ENCODE measurements at regions not wholly inside any gene's neighbourhood (a gene's known extent, or its start where the extent isn't known, plus 50 kb on each side); places are given as distances from the start of the nearest gene placed in this dataset.

DNA sequence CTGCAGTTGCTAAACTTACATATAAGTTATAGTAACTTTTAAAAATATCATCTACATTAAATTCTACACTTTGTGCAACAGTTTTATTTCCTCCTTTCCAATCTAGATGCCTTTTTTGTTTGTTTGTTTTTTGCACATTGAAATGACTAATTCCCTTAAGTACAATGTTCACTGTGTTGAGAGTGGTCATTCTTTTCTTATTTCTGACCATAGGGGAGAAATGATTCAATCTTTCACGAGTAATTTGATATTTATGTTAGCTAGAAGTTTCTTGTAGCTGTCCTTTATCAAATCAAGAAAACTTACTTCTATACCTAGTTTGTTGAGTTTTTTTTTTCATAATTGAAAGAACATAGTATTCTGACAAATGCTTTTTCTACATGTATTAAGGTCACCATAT lies 85.0 kb upstream of the CBLB start:
- FAIRE-seq (no peak), DNase-seq (ENCODE audit: insufficient read length, low spot score) (no peak)
- no peak for TF ChIP-seq POLR2A (IDR thresholded peaks at IDR 0.05; ENCODE audit: low read depth, low read length)
- no peak for TF ChIP-seq SPI1 (IDR thresholded peaks at IDR 0.05; ENCODE audit: low read depth, low read length)
- no peak for TF ChIP-seq POU2F2 (IDR thresholded peaks at IDR 0.05; ENCODE audit: low read depth, low read length)
- TF ChIP-seq TAF1 (IDR thresholded peaks at IDR 0.05; ENCODE audit: low read depth, low read length) = no peak
- no peak for TF ChIP-seq POLR2AphosphoS5 (IDR thresholded peaks at IDR 0.05; ENCODE audit: low read depth, low read length)
- no peak for TF ChIP-seq PAX5 (IDR thresholded peaks at IDR 0.05; ENCODE audit: insufficient read depth, low read length, severe bottlenecking)

DNA sequence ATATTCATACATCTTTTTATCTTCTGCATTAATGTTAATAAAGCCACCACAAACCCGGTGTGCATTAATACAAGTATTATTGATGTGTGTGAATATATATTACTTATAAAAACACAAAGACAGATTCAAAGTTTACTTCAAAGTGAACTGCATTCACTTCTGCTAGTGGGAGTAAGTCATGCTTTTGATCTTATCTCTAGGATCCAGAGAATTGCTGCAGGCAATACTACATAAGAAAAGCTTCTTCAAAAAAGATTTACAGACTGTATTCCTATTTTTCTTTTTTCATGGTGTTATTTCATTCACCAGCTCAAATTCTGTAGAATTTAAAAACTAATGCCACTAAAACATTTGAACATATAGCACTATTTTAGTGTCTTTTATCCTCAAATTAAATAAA lies 87.5 kb upstream of the CBLB start:
- TF ChIP-seq PAX5 (IDR thresholded peaks at IDR 0.05; ENCODE audit: insufficient read depth, low read length, severe bottlenecking) (no peak), POLR2A (IDR thresholded peaks at IDR 0.05; ENCODE audit: low read depth, low read length) (no peak), SPI1 (IDR thresholded peaks at IDR 0.05; ENCODE audit: low read depth, low read length) (no peak), POLR2AphosphoS5 (IDR thresholded peaks at IDR 0.05; ENCODE audit: low read depth, low read length) (no peak), TAF1 (IDR thresholded peaks at IDR 0.05; ENCODE audit: low read depth, low read length) (no peak), POU2F2 (IDR thresholded peaks at IDR 0.05; ENCODE audit: low read depth, low read length) (no peak)
- no peak for DNase-seq (ENCODE audit: insufficient read length, low spot score)
- no peak for FAIRE-seq

DNA sequence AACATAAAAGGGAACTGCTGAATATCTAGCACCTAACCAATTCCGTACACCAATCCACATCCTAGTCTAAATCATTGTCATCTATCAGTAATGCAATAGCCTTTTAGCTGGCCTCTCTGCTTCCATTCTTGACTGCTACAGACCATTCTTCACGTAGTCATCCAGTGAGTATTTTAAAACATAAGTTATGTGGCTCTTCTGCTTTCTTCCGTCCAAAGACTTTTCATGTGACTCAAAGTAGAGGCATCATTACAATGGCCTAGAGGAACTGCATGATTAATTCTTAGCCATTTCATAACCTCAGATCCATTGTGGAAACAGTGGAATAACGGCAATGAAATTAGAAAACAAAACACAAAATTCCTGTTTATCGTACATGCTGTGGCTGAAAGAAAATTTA lies 88.9 kb upstream of the CBLB start:
- TF ChIP-seq POLR2A (IDR thresholded peaks at IDR 0.05; ENCODE audit: low read depth, low read length) = no peak
- no peak for TF ChIP-seq POLR2AphosphoS5 (IDR thresholded peaks at IDR 0.05; ENCODE audit: low read depth, low read length)
- no peak for TF ChIP-seq SPI1 (IDR thresholded peaks at IDR 0.05; ENCODE audit: low read depth, low read length)
- no peak for TF ChIP-seq PAX5 (IDR thresholded peaks at IDR 0.05; ENCODE audit: insufficient read depth, low read length, severe bottlenecking)
- TF ChIP-seq TAF1 (IDR thresholded peaks at IDR 0.05; ENCODE audit: low read depth, low read length) = no peak
- TF ChIP-seq POU2F2 (IDR thresholded peaks at IDR 0.05; ENCODE audit: low read depth, low read length) = no peak
- FAIRE-seq (no peak), DNase-seq (ENCODE audit: insufficient read length, low spot score) (no peak)

DNA sequence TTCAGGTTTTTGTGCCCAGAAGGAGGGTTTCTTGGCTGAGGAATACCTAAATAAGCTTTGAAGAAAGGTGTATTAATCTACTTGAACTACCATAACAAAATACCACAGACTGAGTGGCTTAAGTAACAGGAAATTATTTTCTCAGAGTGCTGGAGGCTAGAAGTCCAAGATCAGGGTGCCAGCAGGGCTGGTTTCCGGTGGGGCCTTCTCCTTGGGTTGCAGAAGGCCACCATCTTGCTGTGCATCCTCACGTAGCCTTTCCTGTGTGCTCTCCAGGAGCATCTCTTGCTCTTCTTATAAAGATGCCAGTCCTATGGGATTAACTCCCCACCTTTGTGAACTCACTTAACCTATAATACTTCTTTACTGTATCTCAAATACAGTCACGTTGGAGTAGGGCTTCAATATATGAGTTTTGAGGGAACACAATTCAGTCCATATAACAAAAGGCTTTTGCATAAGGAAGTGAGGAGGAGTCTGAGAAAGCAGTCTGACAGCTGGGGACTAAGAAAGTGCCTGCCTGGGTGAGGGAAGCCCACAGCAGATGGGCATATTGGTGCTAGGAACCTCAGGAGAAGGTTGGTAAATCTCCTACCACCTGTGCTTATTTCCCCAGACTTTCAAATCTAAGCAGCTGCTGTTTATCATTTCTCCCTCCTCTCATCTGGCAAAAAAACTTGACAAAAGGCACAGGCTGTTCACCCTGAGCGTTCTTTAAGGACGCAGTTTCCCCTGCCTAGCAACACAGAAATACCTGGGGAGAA lies 89.6 kb upstream of the CBLB start:
- DNase-seq (ENCODE audit: insufficient read length, low spot score) (no peak), FAIRE-seq (no peak)
- TF ChIP-seq PAX5 (IDR thresholded peaks at IDR 0.05; ENCODE audit: insufficient read depth, low read length, severe bottlenecking) = no peak
- TF ChIP-seq POU2F2 (IDR thresholded peaks at IDR 0.05; ENCODE audit: low read depth, low read length) = no peak
- no peak for TF ChIP-seq TAF1 (IDR thresholded peaks at IDR 0.05; ENCODE audit: low read depth, low read length)

DNA sequence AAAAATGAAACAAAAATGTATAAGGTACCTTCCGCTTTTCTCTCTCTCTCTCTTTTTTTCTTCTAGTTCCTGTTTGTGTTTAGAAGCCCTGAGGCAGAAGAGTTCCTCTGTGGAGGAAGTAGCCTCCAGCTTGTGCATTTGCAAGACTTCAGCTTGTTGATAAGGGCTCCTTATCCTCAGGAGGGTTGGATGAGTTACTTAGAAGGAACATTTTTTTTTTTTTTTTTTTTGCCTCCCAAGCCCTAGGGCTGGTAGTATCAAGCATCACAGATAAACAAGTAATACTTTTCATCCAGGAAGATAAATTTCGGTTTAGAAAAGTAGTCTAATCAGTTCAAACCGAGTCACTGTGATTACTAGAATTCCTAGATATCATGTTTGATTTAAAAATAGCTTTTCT lies 91.0 kb upstream of the CBLB start:
- FAIRE-seq (no peak), DNase-seq (ENCODE audit: insufficient read length, low spot score) (no peak)
- TF ChIP-seq POU2F2 (IDR thresholded peaks at IDR 0.05; ENCODE audit: low read depth, low read length) (no peak), TAF1 (IDR thresholded peaks at IDR 0.05; ENCODE audit: low read depth, low read length) (no peak), POLR2A (IDR thresholded peaks at IDR 0.05; ENCODE audit: low read depth, low read length) (no peak), POLR2AphosphoS5 (IDR thresholded peaks at IDR 0.05; ENCODE audit: low read depth, low read length) (no peak), PAX5 (IDR thresholded peaks at IDR 0.05; ENCODE audit: insufficient read depth, low read length, severe bottlenecking) (no peak), SPI1 (IDR thresholded peaks at IDR 0.05; ENCODE audit: low read depth, low read length) (no peak)

DNA sequence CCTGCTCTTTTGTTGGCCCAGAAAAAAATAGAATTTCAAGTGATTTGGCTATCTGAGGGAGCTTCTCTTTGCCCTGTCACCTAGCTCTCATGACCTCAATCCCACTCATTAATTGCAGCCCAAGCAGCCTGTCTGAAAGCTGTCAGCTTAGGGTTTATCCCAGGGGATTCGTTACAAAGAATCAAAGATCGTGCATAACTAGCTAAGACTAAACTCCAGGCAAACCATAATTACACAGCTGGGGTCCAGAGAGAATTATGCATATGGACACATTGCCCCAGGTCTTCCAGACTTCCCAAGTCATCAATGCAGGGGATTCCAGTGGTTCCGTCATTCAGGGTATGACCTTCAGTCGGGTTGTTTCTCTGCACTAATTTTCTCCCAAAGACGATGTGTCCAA lies 91.6 kb upstream of the CBLB start:
- TF ChIP-seq PAX5 (IDR thresholded peaks at IDR 0.05; ENCODE audit: insufficient read depth, low read length, severe bottlenecking) = no peak
- TF ChIP-seq POLR2AphosphoS5 (IDR thresholded peaks at IDR 0.05; ENCODE audit: low read depth, low read length) = no peak
- no peak for TF ChIP-seq POLR2A (IDR thresholded peaks at IDR 0.05; ENCODE audit: low read depth, low read length)
- TF ChIP-seq SPI1 (IDR thresholded peaks at IDR 0.05; ENCODE audit: low read depth, low read length) = no peak
- no peak for DNase-seq (ENCODE audit: insufficient read length, low spot score)
- FAIRE-seq = no peak

DNA sequence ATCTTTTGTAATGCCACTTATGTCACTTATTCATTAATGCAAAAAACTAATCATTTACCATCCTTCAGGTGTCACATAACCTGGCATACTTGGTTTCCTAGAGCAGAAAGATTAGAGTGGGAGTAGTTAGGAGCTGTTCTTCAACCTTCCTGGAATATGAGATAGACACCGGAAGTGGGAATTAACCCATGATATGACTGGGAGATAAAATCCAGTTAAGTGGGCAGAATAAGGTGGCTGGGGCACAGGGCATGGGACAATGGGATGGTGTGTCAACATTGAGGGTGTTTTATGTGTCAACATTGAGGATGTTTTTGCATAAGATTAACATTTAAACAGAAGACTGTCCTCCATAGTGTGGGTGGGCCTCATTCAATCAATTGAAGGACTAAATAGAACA lies 94.3 kb upstream of the CBLB start:
- no peak for TF ChIP-seq POU2F2 (IDR thresholded peaks at IDR 0.05; ENCODE audit: low read depth, low read length)
- TF ChIP-seq TAF1 (IDR thresholded peaks at IDR 0.05; ENCODE audit: low read depth, low read length) = no peak
- TF ChIP-seq POLR2A (IDR thresholded peaks at IDR 0.05; ENCODE audit: low read depth, low read length) = no peak
- TF ChIP-seq SPI1 (IDR thresholded peaks at IDR 0.05; ENCODE audit: low read depth, low read length) = no peak
- no peak for FAIRE-seq
- DNase-seq (ENCODE audit: insufficient read length, low spot score) = no peak

DNA sequence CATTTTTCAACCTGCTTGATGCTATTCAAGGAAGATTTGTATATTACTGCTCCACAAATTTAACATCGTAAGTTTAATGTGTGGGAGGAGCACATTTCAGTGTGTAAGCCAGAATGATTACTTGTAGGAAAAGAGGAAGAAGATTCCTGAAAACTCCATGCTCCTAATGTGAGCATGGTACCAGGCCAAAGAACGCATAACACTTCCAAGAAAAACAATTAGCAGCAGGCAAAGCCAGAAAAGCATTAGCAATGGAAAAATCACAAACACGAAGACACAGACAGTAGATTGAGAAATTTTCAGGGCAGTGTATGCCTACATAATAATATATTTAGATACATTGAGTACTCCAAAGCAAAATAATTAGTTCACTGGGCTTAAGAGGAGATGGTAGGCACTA lies 96.6 kb upstream of the CBLB start:
- FAIRE-seq = no peak
- no peak for DNase-seq (ENCODE audit: insufficient read length, low spot score)
- no peak for TF ChIP-seq SPI1 (IDR thresholded peaks at IDR 0.05; ENCODE audit: low read depth, low read length)
- TF ChIP-seq TAF1 (IDR thresholded peaks at IDR 0.05; ENCODE audit: low read depth, low read length) = no peak
- no peak for TF ChIP-seq POLR2AphosphoS5 (IDR thresholded peaks at IDR 0.05; ENCODE audit: low read depth, low read length)
- TF ChIP-seq POU2F2 (IDR thresholded peaks at IDR 0.05; ENCODE audit: low read depth, low read length) = no peak
- no peak for TF ChIP-seq PAX5 (IDR thresholded peaks at IDR 0.05; ENCODE audit: insufficient read depth, low read length, severe bottlenecking)
- TF ChIP-seq POLR2A (IDR thresholded peaks at IDR 0.05; ENCODE audit: low read depth, low read length) = no peak

DNA sequence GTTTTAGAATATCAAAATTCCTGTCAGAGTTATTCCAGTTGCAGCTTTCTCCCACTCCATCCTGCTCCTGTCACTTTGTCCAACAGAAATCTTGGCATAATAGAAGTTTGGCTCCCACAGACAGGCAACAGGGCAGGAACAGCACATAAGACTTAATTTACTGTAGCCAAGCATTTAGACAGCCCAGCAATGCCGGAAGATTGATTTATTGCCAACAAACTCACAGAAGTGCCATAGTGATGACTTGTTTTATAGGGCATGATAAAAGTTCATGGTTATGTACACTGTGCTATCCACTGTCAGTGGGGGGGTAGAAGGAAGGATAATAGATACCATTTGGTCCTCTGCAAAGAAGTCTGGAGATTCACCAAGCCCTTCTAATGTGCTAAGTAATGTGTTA lies 98.3 kb upstream of the CBLB start:
- TF ChIP-seq PAX5 (IDR thresholded peaks at IDR 0.05; ENCODE audit: insufficient read depth, low read length, severe bottlenecking) = no peak
- no peak for TF ChIP-seq TAF1 (IDR thresholded peaks at IDR 0.05; ENCODE audit: low read depth, low read length)
- no peak for TF ChIP-seq POLR2AphosphoS5 (IDR thresholded peaks at IDR 0.05; ENCODE audit: low read depth, low read length)
- no peak for TF ChIP-seq POLR2A (IDR thresholded peaks at IDR 0.05; ENCODE audit: low read depth, low read length)
- no peak for TF ChIP-seq POU2F2 (IDR thresholded peaks at IDR 0.05; ENCODE audit: low read depth, low read length)
- no peak for TF ChIP-seq SPI1 (IDR thresholded peaks at IDR 0.05; ENCODE audit: low read depth, low read length)
- DNase-seq (ENCODE audit: insufficient read length, low spot score) = no peak
- FAIRE-seq = no peak

DNA sequence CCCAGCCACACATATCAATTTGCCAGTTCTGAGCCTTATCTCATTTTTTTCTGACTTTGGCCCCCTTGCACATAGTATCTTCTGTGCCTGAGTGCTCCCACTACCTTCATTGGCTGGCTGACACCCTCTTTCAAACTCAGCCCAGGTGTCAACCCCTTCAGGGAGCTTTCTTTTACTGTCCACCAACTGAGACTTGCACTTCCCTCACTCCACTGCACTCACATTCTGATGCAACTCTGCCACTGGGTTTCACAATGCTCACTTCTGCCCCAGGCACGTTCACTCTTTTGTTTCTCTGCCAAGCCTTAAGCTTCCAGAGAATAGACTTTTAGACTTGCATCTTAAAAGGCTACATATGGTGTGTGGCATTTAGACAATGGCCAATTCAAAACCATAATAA lies 101.5 kb upstream of the CBLB start:
- no peak for DNase-seq (ENCODE audit: insufficient read length, low spot score)
- no peak for FAIRE-seq
- TF ChIP-seq POLR2A (IDR thresholded peaks at IDR 0.05; ENCODE audit: low read depth, low read length) = no peak
- no peak for TF ChIP-seq POU2F2 (IDR thresholded peaks at IDR 0.05; ENCODE audit: low read depth, low read length)
- no peak for TF ChIP-seq TAF1 (IDR thresholded peaks at IDR 0.05; ENCODE audit: low read depth, low read length)

All from GM12891 (cell line).